ENCODE measurements at regions not wholly inside any gene's neighbourhood (a gene's known extent, or its start where the extent isn't known, plus 50 kb on each side); places are given as distances from the start of the nearest gene placed in this dataset.
"Not testable (repeated sequence)": the region's sequence is repeated elsewhere in the genome, so short reads cannot be mapped to it uniquely, and the experiment has no call there.

DNA sequence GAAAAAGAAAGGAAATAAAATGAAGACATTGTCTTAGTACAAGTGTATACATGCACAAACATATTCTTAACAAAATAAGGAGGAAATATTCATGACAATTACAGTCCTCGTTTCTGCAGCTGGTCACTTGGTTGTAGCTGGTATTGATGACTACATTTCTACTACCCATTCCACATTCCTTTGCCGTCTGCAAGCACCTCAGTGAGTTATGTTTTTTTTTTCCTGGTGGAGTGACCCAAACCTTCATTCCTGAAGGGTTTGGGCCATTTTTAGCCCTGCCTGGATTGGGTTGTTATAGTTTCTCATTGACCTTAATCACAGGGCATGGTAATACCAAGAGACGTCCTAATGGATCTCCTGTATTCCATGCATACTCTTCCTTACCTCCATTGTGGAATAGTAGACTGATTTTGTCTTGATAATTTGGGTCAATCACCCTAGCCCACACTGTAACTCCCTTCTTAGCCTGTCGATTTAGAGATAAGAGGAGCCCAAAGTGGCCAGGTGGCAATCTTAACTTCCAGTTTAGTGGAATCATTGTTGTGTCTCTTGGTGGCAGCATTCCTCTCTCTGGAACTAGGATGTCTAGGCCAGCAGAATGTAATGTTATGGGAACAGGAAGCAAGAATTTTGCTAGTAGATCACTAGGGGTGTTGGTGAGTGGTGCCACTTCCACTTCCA is 86.4 kb upstream of the LCORL start:
- TF ChIP-seq EP300 (IDR thresholded peaks at IDR 0.05; ENCODE audit: borderline replicate concordance in 1 of 2, control insufficient read depth in 1 of 2, low read depth in 2 of 2, low read length in 2 of 2); POLR2AphosphoS5 (IDR thresholded peaks at IDR 0.05; ENCODE audit: low read length): not testable (repeated sequence)
- TF ChIP-seq, protein P1, sequence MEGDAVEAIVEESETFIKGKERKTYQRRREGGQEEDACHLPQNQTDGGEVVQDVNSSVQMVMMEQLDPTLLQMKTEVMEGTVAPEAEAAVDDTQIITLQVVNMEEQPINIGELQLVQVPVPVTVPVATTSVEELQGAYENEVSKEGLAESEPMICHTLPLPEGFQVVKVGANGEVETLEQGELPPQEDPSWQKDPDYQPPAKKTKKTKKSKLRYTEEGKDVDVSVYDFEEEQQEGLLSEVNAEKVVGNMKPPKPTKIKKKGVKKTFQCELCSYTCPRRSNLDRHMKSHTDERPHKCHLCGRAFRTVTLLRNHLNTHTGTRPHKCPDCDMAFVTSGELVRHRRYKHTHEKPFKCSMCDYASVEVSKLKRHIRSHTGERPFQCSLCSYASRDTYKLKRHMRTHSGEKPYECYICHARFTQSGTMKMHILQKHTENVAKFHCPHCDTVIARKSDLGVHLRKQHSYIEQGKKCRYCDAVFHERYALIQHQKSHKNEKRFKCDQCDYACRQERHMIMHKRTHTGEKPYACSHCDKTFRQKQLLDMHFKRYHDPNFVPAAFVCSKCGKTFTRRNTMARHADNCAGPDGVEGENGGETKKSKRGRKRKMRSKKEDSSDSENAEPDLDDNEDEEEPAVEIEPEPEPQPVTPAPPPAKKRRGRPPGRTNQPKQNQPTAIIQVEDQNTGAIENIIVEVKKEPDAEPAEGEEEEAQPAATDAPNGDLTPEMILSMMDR (IDR thresholded peaks at IDR 0.05 in 2 of 3, conservative IDR thresholded peaks at IDR 0.05 in 1 of 3; ENCODE audit: control insufficient read depth in 2 of 3, extremely low read depth in 1 of 3, insufficient read depth in 1 of 3, low read depth in 3 of 3, low read length in 3 of 3), result not testable (repeated sequence)

All from GM12878 (cell line).